ENCODE measurements at regions not wholly inside any gene's neighbourhood (a gene's known extent, or its start where the extent isn't known, plus 50 kb on each side); places are given as distances from the start of the nearest gene placed in this dataset.

DNA sequence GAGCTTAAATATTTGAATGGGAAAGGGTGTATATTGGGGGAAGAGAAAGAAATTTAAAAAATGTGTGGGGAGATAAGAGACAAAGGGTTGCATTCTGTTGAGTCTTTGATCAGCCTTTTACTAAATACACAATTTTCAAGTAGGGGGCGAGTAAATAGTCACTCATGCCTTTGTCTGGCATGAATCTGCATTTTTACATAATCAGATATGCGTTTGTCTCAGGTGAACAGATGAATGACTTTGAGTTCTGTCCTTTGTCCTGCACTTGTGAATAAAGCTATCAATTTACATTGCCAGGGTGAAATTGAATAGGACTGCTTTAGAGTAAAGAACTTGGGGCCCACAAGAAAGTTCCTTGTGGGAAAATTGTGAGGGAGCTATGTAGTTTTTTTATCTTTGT lies 523.6 kb upstream of the LUZP2 start:
- no peak for DNase-seq

DNA sequence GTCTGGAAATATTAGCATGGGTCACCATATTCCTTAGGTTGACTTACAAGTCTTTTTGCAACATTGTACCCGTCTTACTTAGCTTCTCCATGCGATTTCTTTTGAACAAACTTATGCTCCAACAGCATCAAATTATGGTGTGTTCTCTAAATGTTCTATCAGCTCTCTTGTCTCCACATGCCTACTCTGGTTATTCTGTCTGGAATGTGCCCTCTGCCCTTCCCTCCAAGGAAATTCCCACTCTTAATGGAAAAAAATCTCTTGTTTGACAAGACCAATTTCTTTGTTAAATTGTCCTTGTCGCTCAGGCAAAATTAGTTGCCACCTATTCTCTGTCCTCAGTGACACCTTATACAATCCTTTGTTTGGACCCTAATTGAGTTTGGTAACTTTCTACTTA lies 522.8 kb upstream of the LUZP2 start:
- no peak for DNase-seq

DNA sequence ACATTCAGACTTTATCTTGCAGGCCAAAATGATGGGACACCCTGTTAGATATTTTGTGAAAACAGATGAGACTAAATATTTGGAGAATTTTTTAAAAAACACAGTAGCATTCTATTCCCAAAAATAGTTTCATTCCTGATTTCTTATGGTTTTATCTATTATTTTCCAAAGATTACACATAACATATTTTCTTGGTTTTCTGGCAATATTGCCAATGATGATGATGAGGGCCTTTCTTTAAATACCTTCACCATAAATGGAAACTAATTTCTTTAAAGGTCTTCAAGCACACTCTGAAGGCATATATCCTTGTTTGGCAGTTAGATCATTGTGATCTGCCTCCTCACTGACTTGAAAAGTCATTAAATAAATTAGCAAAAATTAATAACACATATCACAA lies 522.3 kb upstream of the LUZP2 start:
- no peak for DNase-seq

DNA sequence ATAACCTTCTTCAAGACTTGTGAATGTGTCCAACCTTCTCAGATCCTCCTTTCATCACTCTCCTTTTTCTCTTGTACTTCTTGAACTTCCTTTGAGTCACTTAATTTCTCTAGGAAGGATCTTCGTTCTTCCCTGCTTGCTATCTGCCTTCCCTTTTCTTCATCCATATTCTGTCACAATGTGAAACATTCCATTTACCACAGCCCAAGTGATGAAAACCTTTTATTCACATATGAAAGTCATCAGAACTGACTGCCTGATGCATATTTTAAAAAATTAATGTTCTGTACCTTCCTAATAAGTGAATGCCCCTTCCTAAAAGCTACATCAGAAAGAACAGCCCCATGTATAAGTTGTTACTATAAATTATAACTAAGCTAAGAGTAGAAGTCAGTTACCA lies 520.4 kb upstream of the LUZP2 start:
- no peak for DNase-seq

DNA sequence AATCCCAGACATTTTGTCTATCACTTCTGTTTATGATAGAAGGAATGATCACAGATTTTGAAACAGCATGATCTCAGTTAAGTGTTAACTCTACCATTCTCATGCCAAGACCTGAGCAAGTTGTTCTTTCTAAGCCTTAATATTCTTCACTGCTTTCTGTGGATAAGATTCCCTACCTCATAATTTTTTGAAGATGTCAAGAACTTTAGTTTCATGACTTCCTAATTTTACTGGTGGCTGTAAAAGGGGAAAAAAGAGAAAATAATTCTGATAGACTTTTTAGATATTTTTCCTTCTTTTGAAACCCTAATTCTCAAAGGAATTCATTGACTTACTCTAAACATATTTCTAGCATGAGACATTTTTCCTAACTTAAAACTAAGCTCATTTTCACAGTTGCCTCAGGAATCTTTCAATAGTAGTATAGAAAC lies 520.0 kb upstream of the LUZP2 start:
- DNase-seq: no peak

DNA sequence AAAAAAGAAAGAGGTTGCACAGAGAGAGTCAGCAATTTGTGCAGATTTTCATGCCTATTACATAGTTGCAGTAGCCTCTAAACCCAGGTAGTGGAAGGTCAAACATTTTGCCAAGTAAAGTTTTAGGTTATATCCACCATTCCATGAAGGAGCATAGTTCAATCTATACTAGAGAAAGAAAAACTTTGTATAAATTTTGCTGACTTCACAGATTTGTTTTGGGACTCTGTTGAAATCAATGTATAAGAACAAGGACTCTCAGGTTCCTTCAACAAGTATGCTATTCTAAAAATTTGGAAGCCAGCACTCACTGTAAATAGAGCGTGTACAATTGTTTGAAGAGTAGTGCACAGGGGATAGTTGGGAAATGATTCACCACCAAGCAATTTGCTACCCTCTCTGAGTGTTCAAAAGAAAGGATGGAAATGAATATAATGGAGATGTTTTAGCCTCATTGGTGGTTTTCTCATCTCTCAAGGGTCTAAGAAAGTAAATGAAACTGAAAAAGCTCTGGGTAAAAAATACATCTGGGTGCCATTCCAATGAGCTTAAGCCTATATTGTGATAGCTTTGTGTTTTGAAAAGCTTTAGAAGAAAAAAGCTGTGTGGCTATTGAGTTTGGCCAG lies 508.4 kb upstream of the LUZP2 start:
- DNase-seq: no peak

DNA sequence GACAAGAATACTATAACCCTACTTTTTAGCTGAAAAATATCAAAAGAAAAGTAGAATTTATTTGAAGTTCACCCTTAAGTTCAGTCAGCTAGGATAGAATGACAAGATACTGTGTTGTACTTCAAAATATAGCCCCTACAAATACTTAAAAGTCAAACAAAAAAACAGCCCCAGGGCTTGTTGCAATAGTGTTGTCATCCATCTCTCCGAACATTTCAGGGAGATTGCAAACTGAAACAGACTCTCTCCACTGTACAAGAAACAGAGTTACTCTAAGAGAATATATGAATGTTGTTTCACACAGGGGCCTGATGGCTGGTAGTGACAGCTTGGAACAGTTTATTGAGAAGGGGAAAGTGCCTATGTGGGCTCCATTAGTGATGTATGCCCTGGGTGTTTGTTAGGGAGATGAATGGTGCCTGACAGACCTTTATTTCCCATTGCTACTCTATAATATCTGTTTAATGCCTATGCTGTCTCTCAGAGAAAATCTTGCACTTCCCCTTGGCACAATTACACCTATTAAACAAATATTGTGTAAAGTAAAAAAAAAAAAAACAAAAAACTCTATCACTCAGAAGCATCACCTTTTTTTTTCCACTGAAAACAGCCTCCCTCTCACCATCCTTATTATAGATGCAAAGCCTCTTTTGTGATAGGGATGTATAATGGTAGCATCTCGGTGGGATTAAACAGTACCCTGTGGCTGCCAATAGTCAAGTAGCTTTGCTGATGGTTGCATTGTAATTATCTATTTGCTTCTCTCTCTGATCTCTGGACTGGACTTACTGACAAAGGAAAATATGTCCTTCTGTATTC lies 506.3 kb upstream of the LUZP2 start:
- no peak for DNase-seq

DNA sequence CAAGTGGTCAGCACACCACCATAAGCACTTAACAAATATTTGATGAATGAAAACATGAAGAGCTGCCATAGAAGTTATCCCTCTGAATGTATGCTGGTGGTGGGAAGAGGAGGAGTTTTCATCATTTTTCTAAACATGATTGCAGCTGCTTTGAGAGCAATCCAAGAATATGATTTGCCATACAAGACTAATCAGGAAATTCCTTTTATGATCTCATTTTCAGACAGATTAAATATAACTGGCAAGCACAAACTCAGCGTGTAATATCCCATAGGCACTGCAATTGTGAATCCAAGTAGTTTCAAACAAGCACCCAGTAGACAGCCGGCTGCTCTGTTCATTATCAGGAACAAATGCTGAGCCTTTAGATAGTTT lies 505.7 kb upstream of the LUZP2 start:
- DNase-seq: no peak

DNA sequence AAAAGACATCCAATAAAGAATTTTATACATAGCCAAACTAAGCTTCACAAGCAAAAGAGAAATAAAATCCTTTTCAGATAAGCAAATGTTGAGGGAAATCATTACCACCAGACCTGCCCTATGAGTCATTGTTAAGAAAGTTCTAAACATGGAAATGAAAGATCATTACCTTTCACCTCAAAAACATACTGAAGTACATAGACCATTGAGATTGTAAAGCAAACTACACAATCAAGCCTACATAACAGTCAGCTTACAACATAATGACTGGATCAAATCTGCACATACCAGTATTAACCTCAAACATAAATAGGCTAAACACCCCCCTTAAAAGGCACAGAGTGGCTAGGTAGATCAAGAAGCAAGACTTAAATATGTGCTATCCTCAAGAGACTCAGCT lies 501.0 kb upstream of the LUZP2 start:
- no peak for DNase-seq

DNA sequence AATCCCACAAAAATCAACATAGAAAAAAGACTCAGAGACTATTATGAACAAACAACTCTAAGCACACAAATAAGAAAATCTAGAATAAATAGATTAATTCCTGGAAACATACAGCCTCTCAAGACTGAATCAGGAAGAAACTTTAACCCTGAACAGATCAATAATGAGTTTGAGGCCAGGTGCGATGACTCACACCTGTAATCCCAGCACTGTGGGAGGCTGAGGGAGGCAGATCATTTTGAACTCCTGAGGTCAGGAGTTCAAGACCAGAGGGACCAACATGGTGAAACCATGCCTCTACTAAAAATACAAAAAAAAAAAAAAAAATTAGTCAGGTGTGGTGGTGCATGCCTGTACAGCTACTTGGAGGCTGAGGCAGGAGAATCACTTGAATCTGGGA lies 499.5 kb upstream of the LUZP2 start:
- DNase-seq: no peak

DNA sequence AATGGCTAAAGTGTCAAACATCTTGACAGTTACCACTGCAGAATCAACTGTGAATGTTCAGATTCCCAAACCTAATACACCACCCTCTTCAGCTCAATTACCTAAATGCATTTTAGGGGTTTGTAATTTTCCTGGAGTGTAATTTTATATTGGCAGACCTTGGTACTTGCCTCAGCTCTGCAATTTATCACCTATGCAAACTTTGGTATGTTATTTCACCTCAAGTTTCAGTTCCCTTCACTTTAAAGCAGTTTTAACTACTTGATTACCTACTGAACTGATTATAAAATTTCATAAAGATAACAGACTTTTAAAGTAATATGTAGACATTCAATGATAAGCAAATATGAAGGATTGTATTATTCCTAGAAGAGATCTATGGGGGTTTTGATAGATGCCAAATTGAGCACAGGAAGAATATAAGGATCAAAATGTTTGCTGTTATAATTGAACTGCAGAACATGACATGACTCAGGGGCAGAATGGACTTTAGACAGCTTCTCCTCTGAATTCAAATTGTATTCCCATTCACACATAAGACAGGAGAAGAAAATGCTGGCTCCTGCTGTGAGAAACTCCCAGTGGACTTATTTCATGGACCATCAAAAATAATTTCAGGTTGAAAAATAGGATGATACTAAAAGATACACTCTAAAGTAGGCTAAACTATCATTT lies 491.5 kb upstream of the LUZP2 start:
- no peak for DNase-seq

DNA sequence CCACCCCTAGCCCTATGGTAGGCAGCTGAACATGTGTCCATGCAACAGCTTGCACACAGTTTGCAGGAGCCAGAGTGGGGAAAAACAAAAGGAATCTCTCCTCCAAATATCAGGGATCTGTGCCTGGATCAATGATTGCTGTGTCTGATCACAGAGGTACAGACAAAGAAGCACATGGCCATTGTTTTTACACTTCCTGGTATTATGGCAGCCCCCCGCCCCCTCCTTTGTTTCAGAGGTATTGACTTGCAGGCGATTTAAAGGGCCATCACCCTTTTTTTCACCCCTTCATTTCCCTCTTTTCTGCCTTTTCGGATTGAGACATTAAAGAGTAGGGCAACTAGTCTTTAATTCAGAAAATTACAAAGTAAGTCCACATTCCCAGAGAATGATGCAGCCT lies 453.0 kb upstream of the LUZP2 start:
- no peak for DNase-seq

DNA sequence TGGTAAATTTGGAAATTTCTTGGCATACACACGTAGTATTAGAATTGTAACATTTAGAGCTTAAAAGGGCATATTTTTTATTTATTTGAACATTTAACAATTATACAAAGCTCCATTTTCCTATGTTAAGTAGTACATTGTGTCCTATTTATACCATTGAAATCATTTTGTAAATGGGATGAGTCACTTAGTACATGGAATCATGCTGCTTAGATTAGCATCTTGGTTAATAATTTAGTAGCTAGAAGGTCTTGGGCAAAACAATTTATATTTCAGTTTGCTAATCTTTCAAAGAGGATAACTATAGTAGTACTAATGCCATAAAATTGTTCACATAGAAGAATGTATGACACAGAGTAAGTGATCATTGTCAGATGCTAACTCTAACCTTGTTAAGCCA lies 450.1 kb upstream of the LUZP2 start:
- no peak for DNase-seq

DNA sequence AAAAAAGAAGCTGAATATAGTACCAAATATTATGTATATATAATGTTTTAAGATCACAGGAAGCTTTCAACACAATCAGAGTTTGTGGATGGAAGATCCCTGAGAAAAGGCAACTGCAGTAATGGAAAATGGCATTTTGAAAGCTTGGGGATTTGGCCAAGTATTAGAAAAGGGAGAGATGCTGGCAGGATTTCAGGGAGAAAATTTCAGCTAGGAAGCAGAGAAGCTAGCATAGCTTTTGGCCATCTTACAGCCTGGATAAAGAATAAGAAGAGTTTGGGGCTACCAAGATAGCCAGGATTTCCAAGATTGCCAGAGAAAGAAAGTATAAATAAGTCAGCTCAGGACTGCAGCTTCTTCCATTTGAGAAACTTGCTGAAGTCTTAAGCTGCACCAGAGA lies 440.8 kb upstream of the LUZP2 start:
- DNase-seq: no peak

DNA sequence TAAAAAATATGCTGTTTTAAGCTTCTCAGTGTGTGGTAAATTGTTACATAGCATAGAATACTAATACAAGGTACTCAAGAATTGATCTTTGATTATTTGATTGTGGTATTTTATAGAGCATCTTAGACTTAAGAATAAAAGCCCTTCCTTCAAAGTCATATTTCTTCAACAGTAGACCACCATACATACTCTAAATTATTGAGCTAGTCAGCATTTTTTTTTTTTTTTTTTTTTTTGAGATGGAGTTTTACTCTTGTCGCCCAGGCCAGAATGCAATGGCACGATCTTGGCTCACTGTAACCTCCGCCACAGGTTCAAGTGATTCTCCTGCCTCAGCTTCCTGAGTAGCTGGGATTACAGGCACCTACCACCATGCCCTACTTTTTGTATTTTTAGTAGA lies 436.7 kb upstream of the LUZP2 start:
- no peak for DNase-seq

DNA sequence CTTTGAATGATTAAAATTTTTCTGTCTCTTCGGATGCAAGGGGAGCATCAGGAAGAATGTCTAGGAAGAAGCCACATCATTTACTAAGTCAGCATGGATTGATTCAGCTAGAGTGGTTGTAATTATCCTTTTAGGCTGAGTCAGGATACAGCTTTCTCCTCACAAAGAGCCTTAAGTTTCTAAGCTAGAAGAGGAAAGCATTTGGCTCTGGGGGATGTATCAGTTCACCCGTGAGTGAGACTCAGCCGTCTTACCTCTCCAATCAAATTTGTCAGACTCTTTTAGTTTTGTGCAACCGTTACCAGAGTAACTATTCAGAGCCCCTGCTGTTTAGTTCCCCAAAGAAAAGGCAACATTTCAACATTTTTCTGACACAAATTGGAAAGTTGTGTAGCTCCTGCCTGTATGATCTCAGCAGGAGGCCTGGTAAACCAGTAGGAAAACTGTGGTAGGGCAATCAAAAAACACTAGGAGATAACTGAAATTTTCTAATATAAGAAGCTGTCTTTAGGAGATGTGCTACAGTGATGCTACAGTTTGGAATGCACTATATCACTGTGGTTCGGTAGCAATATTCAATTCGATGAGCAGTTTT lies 432.4 kb upstream of the LUZP2 start:
- DNase-seq: no peak

DNA sequence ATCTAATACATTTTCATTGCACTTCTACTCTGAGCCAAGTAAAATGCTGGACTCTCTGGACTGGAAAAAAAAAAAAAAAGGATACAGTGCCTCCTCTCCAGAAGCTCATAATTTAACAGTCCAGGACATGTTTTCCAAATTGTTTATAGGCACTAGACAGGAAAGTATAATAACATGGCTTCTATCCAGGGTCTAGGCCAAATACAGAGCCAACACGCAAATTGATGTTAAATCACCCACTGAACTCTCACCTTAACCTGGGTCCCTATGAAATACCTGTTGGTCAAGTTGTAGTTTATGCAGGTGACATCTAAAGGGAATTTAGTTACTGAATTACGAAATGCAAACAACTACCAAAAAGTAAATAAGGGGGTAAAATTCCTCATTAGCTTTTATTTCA lies 428.7 kb upstream of the LUZP2 start:
- no peak for DNase-seq

DNA sequence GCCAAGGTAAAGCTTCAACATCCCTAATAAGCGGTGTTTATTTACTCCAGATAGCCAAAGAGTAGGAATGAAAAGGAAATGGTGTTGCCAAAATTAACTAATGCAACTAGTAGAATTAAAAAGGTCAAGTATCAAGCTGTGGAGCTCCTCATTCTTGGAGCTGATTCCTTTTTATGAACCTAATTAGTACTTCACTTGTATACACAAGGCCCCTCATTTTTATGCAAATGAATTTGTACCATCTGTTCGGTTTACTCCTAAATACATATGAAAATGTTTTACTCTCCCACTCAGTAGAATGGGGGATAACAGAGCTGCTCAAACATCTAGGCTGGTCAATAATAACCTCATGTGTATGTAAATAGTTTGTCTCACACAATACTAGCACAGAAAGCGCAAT lies 426.4 kb upstream of the LUZP2 start:
- DNase-seq: no peak

DNA sequence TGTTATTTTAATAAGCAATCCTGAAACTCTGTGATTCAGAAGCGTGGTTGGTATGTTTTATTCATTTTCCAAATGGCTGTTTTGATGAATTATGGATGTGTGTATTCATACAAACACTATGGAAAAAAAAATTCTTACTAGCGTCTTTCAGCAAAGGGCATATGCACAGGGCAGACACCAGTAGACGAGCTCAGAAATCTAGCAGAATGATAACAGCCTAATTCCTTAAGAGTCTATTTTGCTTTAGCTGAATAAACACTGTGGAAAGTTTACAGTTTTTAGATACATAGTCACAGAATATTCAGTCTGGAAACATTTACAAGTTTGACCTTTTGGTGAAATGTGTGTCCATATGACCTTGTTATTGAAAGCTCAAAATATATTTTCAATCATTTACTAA lies 418.8 kb upstream of the LUZP2 start:
- no peak for DNase-seq

DNA sequence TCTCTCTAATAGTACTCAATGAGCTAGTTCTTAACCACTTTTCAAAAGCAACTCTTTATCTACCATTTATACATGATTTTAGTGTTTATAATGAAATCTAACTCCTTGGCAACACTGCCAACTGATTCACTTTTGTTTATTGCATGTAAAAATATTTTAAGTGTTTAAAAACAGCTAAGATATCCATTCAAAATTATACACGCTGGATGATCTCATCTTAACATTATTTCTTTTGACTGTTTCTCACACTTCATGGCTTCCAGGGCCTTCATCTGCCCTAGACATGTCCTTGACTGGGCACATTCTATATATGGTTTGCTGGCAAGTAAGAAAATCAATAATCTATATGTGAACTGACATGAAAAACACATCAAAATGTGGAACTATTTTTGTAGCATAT lies 414.6 kb upstream of the LUZP2 start:
- DNase-seq: no peak

DNA sequence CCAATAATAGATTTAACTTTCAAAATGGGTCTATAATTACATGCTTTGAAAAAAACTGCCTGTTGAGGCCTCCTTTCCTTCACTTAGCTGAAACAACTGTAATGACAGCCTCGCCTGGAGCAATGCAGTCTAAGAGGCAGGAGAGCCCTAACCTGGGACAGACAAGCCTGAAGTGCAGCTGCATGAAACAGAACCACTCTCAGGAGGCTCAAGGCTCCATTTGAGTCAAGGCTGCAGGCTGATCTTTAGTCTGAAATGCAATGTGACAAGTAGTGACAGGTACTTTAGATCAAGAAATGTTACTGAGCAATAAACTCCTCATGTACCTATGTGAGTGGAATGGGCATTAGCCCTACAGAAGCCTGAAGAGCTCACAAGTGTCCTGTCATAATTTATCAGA lies 414.0 kb upstream of the LUZP2 start:
- DNase-seq: no peak

DNA sequence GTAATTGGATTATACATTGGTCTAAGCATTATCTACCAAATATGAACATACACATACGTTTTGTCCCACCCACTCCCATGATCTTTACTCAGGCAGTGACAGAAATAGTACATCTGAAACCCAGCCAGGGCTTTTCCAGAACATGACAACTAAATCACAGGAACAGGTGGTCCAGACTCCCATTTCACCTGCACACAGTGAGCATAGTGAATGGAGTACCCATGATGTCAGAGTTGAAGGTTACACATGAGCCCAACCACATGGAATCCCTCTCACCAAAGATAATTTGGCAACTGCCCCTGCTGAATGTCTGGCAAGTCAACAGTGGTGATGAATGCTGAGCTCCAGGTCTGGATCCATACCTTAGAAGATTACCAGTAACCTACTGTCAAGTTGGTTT lies 411.9 kb upstream of the LUZP2 start:
- DNase-seq: no peak

DNA sequence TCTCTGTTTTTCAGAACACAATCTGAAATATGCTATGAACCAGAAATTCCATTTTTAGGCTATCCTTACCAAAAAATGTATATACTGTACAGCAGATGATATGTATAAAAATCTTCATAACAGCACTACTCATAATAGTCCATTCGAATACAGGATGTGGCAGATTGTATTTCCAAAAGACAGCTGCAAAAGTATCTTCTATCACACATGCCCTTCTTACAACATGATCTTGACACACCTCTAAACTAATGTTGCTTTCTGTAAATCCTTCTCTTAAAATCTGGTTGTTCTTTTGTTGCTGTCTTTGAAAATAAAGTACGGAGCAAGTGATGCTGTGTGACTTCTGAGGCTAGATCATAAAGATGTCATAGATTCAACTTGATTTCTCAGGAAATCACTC lies 409.9 kb upstream of the LUZP2 start:
- no peak for DNase-seq

DNA sequence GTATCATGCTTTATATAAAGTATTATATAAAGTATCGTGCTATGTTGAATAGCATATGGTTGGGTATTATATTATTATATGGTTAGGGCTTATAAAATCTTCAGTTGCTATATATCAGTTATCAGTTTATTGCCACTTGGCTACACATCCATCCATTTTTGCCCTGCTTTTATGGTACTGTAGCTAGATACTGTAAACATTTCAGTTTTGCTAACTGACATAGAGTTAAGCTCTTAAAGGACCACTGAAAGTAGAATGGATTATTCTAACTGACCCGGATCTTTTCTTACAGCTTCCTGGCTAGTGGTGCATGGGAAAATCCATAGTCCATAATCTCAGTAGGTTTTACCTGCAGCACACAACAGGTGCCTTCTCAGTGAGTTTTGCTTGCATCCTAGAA lies 405.3 kb upstream of the LUZP2 start:
- no peak for DNase-seq

Data from NCI-H1694 treated with DMSO at 0.1 percent for 48 hours (cell line).